ENCODE measurements at regions not wholly inside any gene's neighbourhood (a gene's known extent, or its start where the extent isn't known, plus 50 kb on each side); places are given as distances from the start of the nearest gene placed in this dataset.
A peak's percentile ranks its signal among the peaks of the same experiment; 100 is the strongest.

DNA sequence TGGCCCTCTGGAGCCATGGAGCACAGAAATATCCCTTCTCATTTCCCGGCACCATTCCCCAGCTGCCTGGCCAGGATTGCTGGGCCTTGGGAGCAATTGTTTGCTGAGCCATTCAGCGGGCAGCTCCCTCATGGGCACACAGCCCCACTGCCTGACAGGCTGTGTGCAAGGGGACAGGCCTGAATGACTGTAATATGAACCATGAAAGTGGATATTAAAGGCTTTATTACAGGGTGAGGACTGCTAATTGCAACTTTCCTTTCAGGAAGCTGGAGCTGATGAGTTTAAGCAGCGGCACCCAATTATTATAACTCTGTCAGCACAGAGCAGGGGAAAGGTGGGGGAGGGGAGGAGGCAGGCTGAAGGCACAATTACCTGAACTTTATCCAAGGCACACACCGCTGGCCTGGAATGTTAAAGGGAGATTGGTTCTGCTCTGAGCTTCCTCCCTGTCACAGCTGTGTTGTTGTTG, 159.8 kb upstream of the SDK2 start:
- WGBS, 10 experiments, result 17 to 80% (median 39%) methylated on average over 1 to 3 of the region's 4 CpGs; no CpG with 5 or more reads in 6 of the 10 experiments
- Histone ChIP-seq H3K27ac (no peak overlapping the region), H3K4me3 (no peak overlapping the region), H3K4me1 (replicated peaks in 1 of 2) (peaks cover 2 to 7% of the 10 kb centered on the region in 2 donors)
- peak in 3 of 8 experiments; percentile 2 to 36 (median 6) for ATAC-seq (replicated peaks in 6 of 8)
- in situ Hi-C loops (cut with MboI; ENCODE audit: low pct_unique_long_range_greater_than_20kb in 2 of 9, low sequenced_read_pairs in 9 of 9, unreplicated experiment in 9 of 9), result no loop called here

- H3K27ac ChIP-seq, result no peak overlapping the region
- in situ Hi-C loops (cut with MboI; ENCODE audit: low pct_unique_long_range_greater_than_20kb in 2 of 9, low sequenced_read_pairs in 9 of 9, unreplicated experiment in 9 of 9), result no loop called here
- H3K4me1 ChIP-seq (replicated peaks in 1 of 2), result peaks cover 2 to 7% of the 10 kb centered on the region in 2 donors
- no peak for ATAC-seq (replicated peaks in 6 of 8)
- H3K4me3 ChIP-seq, result no peak overlapping the region
- 40 to 100% (median 83%) methylated on average over 1 of the region's 1 CpG; no CpG with 5 or more reads in 2 of the 10 experiments for WGBS, 10 experiments
Observed at GRCh38 chr17:73806768-73807167, 162.5 kb upstream of the SDK2 start.

GRCh38 chr17:73813201-73813600, 169.0 kb upstream of the SDK2 start:
- in situ Hi-C loops (cut with MboI; ENCODE audit: low pct_unique_long_range_greater_than_20kb in 2 of 9, low sequenced_read_pairs in 9 of 9, unreplicated experiment in 9 of 9), result no loop called here
- no peak for ATAC-seq (replicated peaks in 6 of 8)
- H3K4me1 ChIP-seq (replicated peaks in 1 of 2), result no peaks in the 10 kb centered on the region
- no peak overlapping the region for H3K4me3 ChIP-seq
- WGBS, 10 experiments, result 41 to 89% (median 84%) methylated on average over 1 to 5 of the region's 5 CpGs; no CpG with 5 or more reads in 5 of the 10 experiments
- no peak overlapping the region for H3K27ac ChIP-seq

- in situ Hi-C loops (cut with MboI; ENCODE audit: low pct_unique_long_range_greater_than_20kb in 2 of 9, low sequenced_read_pairs in 9 of 9, unreplicated experiment in 9 of 9), result no loop called here
- H3K4me1 ChIP-seq (replicated peaks in 1 of 2), result no peaks in the 10 kb centered on the region
- no peak overlapping the region for H3K4me3 ChIP-seq
- ATAC-seq (replicated peaks in 6 of 8), result peak in 2 of 8 experiments; percentile 33 to 72
- no peak overlapping the region for H3K27ac ChIP-seq
- WGBS, 10 experiments, result 8 to 67% (median 21%) methylated on average over 1 to 7 of the region's 7 CpGs
Observed at GRCh38 chr17:73814075-73814474, 169.8 kb upstream of the SDK2 start.

DNA sequence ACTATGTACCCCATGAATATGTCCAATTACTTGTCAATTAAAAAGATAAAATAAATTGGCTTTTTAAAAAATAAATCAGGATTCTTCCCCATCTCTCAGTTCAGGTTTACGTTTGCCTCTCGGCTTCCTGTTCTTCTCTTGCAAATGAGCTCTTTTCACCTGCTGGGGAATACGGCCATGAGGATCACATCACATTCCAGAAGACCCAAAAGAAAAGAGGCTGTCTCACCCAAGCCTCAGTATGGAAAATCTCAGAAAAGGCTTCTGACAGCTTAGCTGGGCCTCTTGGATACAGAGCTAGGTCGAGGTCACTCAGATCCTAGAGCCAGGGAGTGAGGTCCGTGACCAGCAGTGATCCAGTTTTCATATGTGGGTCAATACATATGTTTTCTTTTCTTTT, 171.2 kb upstream of the SDK2 start:
- 38 to 96% (median 64%) methylated on average over 1 to 5 of the region's 5 CpGs; no CpG with 5 or more reads in 1 of the 10 experiments for WGBS, 10 experiments
- H3K4me3 ChIP-seq, result no peak overlapping the region
- no peak overlapping the region for H3K27ac ChIP-seq
- in situ Hi-C loops (cut with MboI; ENCODE audit: low pct_unique_long_range_greater_than_20kb in 2 of 9, low sequenced_read_pairs in 9 of 9, unreplicated experiment in 9 of 9), result no loop called here
- no peaks in the 10 kb centered on the region for H3K4me1 ChIP-seq (replicated peaks in 1 of 2)
- no peak for ATAC-seq (replicated peaks in 6 of 8)

GRCh38 chr17:73819440-73820395, 175.5 kb upstream of the SDK2 start:
- Histone ChIP-seq H3K4me3 (no peak overlapping the region), H3K4me1 (replicated peaks in 1 of 2) (peaks cover 0 to 2% of the 10 kb centered on the region in 2 donors), H3K27ac (no peak overlapping the region)
- WGBS, 10 experiments, result 60 to 100% (median 83%) methylated on average over 1 to 2 of the region's 19 CpGs; no CpG with 5 or more reads in 5 of the 10 experiments
- in situ Hi-C loops (cut with MboI; ENCODE audit: low pct_unique_long_range_greater_than_20kb in 2 of 9, low sequenced_read_pairs in 9 of 9, unreplicated experiment in 9 of 9), result no loop called here
- ATAC-seq (replicated peaks in 6 of 8), result no peak

DNA sequence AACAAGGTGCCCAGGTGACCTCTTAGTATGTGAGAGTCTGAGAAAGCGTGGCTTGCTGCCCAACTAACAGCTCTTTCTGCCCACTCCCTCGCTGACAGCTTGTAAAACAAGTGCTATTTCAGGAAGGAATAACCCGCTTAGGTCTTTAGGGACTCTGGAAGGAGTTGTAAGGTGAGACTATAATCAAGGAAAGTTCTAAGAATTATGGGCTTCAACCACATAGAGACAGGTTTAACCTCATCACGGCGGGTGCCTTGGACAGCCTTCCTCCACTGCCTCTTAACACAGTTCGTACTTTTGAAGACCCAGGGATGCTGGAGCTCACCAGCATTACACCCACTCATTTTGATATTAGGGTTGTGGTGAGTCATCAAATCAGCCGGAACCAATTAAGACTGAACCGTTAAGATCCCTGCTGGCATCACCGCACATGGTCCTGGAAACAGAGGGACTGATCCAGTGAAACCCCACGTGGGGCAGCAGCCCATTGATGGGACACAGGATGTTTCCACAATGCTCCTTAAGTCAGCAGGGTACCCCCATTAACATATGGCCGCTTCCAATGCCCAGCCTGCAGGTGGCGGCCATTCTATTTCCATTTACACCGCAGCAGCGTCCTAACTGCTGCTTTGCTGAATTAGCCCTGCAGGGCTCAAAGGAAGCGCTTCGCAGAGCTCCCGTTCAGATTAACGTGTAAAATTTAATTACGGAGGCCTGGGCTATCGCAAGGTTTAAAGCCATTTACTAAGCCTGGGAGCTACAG, 176.6 kb upstream of the SDK2 start:
- no peak overlapping the region for H3K4me3 ChIP-seq
- no peak overlapping the region for H3K27ac ChIP-seq
- ATAC-seq (replicated peaks in 6 of 8), result peak; percentile 39 to 90 (median 82)
- 2 to 100% (median 53%) methylated on average over 1 to 16 of the region's 20 CpGs; no CpG with 5 or more reads in 2 of the 10 experiments for WGBS, 10 experiments
- in situ Hi-C loops (cut with MboI; ENCODE audit: low pct_unique_long_range_greater_than_20kb in 2 of 9, low sequenced_read_pairs in 9 of 9, unreplicated experiment in 9 of 9), result no loop called here
- H3K4me1 ChIP-seq (replicated peaks in 1 of 2), result peaks cover 0 to 2% of the 10 kb centered on the region in 2 donors

- Histone ChIP-seq H3K4me3 (no peak overlapping the region), H3K4me1 (replicated peaks in 1 of 2) (peaks cover 0 to 2% of the 10 kb centered on the region in 2 donors), H3K27ac (no peak overlapping the region)
- in situ Hi-C loops (cut with MboI; ENCODE audit: low pct_unique_long_range_greater_than_20kb in 2 of 9, low sequenced_read_pairs in 9 of 9, unreplicated experiment in 9 of 9), result no loop called here
- 77 to 100% (median 85%) methylated on average over 1 to 2 of the region's 2 CpGs; no CpG with 5 or more reads in 6 of the 10 experiments for whole genome bisulfite sequencing, 10 experiments
- no peak for ATAC-seq (replicated peaks in 6 of 8)
Observed at GRCh38 chr17:73821665-73822064, 177.4 kb upstream of the SDK2 start.

DNA sequence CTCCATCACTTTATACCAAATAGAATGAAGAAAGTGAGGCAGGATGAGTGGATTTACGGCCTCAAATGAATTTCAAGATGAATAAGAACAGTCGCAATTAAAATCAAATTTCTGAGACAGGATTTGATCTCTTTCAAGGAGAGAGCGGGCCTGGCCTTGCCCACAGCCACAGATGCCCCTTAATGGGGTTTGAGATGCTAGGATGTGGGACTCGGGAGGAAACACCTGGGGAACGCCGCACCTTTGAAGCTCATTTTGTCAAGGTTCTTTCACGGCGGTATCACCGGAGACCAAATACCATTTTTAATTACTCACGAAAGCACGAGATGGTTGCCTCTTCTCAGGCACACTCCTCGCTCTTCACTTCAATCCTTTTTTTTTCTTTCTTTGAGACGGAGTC, 178.1 kb upstream of the SDK2 start:
- H3K27ac ChIP-seq, result no peak overlapping the region
- no peak overlapping the region for H3K4me3 ChIP-seq
- WGBS, 10 experiments, result 81 to 100% (median 91%) methylated on average over 5 to 13 of the region's 13 CpGs
- peaks cover 3 to 4% of the 10 kb centered on the region in 2 donors for H3K4me1 ChIP-seq (replicated peaks in 1 of 2)
- in situ Hi-C loops (cut with MboI; ENCODE audit: low pct_unique_long_range_greater_than_20kb in 2 of 9, low sequenced_read_pairs in 9 of 9, unreplicated experiment in 9 of 9), result no loop called here
- no peak for ATAC-seq (replicated peaks in 6 of 8)

DNA sequence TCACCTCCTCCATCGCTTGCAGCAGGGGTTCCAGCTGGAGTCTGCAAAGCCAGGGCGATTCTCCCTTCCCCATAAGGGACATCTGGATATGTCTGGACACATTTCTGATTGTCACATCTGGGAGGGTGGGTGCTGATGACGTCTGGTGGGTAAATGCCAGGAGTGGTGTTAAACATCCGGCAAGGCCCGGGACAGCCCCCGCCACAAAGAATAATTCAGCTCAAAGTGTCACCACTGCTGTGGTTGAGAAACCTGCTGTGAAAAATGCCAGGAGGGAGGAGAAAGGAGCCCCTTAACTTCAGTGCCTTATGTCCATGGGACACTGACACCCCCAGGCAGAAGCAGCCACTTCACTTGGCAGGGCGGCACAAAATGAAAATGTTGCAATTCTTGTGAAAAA, 179.4 kb upstream of the SDK2 start:
- Histone ChIP-seq H3K27ac (no peak overlapping the region), H3K4me1 (replicated peaks in 1 of 2) (peaks cover 14 to 15% of the 10 kb centered on the region in 2 donors), H3K4me3 (no peak overlapping the region)
- no peak for ATAC-seq (replicated peaks in 6 of 8)
- WGBS, 10 experiments, result 0 to 100% (median 84%) methylated on average over 1 to 5 of the region's 7 CpGs; no CpG with 5 or more reads in 4 of the 10 experiments
- in situ Hi-C loops (cut with MboI; ENCODE audit: low pct_unique_long_range_greater_than_20kb in 2 of 9, low sequenced_read_pairs in 9 of 9, unreplicated experiment in 9 of 9), result no loop called here

DNA sequence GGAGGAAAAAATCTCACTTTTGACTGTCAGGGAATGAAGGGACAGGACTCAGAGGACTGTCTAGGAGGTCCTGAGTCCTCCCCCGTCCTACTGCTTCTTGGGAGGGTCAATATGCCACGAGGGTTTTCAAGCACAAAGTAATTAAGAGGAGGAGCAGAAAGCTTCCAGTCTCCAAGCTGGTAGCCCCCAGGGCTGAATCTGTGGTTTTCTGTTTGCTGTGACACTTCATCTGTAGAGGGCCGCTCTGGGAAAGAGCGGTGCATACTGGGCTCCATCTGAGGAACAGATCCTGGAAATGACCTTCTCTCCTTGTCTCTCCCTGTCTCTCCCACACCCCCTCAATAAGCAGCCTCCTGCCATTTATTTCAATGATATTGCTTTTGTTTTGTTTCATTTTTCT, 180.1 kb upstream of the SDK2 start:
- WGBS, 10 experiments, result 50 to 100% (median 80%) methylated on average over 1 to 2 of the region's 4 CpGs; no CpG with 5 or more reads in 3 of the 10 experiments
- ATAC-seq (replicated peaks in 6 of 8), result peak in 1 of 8 experiments; percentile 38
- in situ Hi-C loops (cut with MboI; ENCODE audit: low pct_unique_long_range_greater_than_20kb in 2 of 9, low sequenced_read_pairs in 9 of 9, unreplicated experiment in 9 of 9), result no loop called here
- Histone ChIP-seq H3K27ac (no peak overlapping the region), H3K4me3 (no peak overlapping the region), H3K4me1 (replicated peaks in 1 of 2) (peaks cover 14 to 15% of the 10 kb centered on the region in 2 donors)

- Histone ChIP-seq H3K4me3 (no peak overlapping the region), H3K27ac (no peak overlapping the region), H3K4me1 (replicated peaks in 1 of 2) (peaks cover 13 to 14% of the 10 kb centered on the region in 2 donors)
- 93 to 96% (median 95%) methylated on average over 3 to 5 of the region's 9 CpGs; no CpG with 5 or more reads in 7 of the 10 experiments for WGBS, 10 experiments
- ATAC-seq (replicated peaks in 6 of 8), result no peak
- in situ Hi-C loops (cut with MboI; ENCODE audit: low pct_unique_long_range_greater_than_20kb in 2 of 9, low sequenced_read_pairs in 9 of 9, unreplicated experiment in 9 of 9), result no loop called here
Observed at GRCh38 chr17:73826181-73826871, 182.1 kb upstream of the SDK2 start.

Data from motor neuron (in vitro differentiated cells).